Left kidney (tissue), 1 donor: ENCODE measurements at regions not wholly inside any gene's neighbourhood (a gene's known extent, or its start where the extent isn't known, plus 50 kb on each side); places are given as distances from the start of the nearest gene placed in this dataset.

ENCODE experiments used
- DNase-seq: peaks from one replicate; pipeline ENCODE4 v3.0.0-alpha.2; 2013

DNA sequence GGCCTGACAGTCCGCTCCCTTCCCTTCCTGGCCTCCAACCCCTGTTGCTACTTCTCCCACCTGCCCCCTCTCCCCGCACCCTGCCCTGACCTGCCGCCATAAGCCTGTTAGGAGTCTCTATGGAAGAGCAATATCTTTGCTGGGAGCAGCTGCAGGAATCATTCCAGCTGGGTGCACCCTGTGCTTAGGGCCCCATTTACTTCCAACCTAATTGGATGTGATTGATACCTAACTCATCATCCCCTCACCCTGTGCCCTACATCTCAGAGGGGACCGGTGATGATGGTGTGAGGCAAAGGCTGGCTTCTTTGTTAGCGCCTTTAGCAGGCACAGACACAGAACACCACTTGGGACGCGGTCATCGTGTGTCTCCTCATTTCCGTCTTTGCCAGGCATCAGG, 80.0 kb upstream of the FAM180A start:
- no peak for DNase-seq

DNA sequence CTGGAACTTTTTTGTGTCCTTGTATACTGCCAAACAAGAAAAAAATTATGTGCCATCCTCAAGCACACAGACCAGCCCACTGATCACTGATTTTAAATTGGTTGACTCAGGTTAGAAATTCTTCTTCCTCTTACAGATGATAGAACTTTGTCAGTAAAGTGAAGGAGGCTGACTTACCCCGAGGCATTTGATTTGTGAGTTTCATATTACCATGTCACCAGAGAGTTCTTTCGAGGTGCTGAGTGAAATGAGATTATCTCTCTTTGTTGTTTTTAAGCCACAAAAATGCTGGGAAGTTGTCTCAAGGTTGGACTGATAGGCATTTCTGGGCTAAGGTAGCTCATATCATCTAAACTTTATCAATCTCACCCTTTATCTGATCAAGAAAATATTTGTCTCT, 78.8 kb upstream of the FAM180A start:
- no peak for DNase-seq

DNA sequence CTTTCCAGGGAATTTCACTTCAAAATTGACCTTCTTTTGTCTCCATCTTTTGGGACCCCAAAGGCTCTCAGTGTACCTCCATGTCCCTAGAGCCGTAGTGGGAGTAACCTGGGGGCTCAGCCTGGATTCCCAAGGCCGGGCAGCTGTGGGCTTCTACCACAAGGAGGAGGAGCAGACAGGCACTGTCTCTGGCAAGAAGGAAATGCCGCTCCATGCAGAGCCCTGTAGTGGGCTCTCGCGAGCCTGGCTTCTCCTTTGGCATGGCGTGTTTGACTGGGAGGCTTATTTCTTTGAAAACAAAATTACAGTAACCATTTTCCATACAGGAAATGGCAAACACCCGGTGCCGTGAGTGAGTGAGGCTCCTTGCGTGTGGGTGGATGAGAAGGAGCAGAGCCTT, 76.8 kb upstream of the FAM180A start:
- DNase-seq = no peak

DNA sequence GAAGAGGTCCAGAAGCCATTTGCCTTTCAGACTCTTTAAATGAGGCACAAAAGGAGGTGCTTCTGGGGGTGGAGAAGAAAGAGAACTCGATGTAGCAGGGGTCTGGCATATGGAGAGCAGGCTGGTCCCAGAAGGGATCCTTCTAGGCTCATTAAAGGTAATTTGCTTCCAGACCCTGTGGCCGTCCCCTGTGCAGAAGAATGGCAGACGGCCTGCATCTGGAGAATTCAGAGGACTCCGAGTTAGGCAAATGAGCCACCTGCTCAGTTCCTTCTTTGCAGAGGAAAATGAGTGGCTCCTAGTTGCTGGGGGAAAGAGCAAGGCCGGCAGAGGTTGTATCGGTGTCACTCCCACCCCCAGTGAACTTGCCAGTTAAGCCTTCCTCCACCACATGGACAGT, 73.8 kb upstream of the FAM180A start:
- DNase-seq = no peak

DNA sequence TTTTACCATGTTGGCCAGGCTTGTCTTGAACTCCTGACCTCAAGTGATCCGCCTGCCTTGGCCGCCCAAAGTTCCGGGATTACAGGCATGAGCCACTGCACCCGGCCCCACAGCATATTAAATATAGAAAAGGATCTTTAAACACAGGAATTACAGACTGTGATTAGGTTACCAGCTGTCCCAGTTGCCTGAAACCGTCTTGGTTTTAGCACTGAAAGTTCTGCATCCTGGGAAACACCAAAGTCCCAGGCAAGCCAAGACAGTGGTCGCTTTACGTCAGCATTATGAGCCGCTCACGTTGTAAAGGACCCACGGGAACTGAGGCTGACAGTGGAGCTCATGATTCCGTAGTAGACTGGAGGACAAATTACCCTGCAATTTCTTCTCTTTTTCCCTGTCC, 69.0 kb upstream of the FAM180A start:
- no peak for DNase-seq

DNA sequence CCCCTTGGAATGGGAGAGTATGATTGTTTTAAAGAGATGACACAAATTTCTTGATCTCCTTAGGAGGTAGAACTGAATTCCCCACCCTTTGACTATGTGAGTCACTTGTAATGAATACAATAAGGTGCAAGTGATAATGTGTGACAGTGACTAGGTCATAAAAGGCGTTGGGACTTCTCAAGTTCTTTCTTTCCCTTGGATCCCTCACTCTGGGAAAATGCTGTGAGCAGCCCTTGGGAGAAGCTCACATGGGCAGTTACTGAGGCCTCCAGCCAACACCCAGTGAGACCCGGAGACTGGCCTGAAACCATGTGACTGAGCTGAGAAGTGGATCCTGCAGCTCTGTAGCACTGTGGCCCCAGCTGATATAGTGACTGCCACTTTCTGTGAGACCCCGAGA, 66.4 kb upstream of the FAM180A start:
- DNase-seq = no peak

DNA sequence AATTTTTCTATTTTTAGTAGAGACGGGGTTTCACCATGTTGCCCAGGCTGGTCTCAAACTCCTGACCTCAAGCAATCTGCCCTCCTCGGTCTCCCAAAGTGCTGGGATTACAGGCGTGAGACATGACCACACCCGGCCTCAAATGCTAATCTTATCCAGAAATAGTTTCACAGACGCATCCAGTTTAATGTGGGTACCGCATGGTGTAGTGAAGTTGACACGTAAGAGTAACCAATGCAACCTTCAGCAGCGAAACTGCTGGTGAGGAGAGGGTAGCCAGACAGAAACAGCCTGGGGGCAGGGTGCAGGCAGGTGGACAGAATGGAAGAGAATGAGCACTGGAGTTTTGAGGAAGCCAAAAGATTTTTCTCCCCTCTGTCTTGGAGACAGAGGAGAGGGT, 63.5 kb upstream of the FAM180A start:
- no peak for DNase-seq

DNA sequence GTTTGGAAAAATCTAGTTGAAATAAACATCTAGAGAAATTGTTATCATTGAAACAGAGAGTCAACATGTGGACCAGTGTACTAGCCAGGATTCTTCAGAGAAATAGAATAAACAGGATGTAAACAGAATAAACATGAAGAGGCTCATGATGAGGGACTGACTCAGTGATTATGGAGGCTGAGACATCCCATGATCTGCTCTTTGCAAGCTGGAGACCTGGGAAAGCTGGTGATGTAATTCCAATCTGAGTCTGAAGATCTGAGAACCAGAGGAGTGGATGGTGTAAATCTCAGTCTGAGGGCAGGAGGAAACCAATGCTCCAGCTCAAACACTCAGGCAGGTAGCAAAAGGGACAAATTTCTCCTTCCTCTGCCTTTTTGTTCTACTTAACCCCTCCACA, 62.9 kb upstream of the FAM180A start:
- DNase-seq = no peak

DNA sequence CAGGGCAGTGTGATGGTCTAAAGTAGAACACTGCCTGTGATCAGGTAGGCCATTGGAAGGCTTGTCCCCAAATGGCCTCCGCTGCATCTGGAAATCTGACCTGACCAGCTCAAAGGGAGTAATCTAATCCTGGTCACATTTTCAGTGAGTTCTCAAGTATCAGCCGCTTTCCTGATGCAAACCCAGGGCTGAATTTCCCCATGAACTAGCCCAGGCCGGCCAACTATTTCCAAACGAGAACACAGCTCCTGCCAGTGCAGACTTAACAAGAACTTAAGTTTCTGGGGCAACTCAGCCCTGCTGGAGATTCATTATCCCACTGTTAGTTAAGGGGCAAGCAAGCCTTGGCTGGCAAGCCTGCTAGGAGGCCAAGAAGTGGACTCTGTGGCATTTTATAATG, 59.6 kb upstream of the FAM180A start:
- no peak for DNase-seq

DNA sequence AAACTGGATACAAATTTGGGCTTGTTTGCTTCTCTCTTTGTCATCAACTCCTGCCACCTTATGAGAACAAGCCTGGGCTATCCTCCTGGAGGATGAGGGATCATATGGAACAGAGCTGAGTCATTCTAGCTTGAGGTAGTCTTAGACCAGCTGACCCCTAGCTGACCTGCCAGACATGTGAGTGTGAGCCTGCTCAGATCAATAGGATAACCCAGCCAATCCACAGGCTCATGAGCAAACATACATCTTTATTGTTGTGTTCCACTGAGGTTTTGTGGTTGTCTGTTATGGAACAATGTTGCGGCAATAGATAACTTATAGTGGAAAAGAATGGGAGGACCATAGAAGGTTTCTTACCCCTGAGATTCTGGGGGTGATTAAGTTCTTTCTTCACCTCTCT, 54.5 kb upstream of the FAM180A start:
- DNase-seq = no peak

DNA sequence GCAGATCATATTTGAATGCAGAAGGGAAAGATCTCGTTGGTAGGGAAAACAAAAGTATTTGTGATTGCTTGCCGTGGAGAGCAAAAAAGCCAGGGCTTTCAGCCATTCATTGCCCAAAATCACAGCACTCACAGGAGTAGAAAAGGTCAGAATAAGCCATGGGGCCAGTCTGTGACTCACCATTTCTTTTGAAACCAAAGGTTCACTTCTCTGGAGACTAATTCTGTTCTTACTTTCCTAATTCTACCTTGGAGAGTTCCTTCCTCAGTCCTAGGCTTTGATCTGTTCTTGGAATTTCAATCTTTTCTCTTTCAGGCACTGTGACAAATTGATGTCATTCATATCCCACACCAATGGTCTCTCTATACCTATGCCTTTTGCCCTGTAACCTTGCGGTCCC, 54.1 kb upstream of the FAM180A start:
- no peak for DNase-seq

DNA sequence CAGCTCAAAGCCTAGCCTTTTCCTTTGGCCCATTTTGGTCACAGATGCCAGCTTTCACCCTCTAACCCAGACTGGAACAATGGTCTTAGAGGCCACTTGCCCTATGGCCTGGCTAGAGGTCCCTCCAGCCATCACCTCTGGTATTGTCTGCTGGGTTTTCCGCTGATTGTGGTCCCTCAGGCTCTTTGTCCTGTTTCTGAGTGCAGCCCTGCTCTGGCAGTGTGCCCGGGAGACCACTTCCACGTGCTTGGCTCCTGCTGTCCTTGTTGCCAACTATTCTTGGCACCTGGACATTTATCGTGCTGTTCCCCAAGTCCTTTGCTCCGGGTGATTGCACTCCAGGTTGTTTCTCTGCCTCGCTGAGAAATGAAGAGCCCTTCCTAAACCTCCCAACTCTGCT, 53.3 kb upstream of the FAM180A start:
- DNase-seq = no peak

DNA sequence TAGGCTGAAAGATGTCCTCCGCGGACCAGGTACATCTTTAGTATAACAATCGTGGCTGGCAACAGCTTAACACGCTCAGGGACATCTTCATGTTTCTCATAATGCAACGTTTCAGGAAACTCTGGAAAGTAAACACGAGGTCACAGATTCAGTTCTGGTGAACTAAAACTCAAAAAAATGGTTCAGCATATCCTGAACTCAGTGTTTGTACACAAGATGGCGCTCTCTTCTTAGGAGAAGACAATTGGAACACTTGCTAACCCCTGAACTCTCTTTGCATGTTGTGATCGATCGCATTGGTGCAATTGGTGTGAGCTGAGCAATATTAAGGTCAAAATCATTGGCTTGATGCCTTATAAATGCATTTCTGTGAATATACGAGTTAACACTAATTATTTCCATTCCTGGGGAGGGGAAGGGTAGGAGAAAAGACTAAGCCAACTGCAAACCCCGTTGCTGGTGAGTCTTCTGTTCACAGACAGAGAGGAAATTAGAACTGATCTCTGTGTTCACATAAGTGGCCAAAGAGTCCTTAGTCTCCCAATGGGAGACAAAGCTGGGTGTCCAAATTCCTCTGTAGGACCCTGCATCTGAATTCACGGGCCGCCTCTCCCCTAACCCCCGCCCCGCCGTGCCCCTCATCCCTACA, 52.6 kb upstream of the FAM180A start:
- peak; percentile 68 for DNase-seq

DNA sequence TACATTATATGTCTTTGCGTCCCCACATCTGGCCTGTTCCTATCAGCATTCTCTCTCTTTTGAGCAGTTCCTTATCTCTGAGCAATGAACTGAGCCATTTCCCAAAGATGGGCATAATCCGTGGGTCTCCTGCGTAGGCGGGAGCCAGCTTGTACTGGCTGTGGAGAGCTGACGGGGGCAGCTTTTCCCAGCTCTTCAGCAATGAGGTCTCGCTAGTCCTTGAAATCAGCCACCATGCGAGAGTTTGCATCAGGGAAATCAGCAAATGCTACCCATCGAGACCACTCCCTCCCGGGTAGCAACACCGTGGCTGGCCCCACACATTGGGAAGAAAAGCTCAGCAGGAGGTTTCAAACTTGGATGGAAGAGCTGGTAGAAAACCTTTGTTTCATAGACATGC, 51.9 kb upstream of the FAM180A start:
- DNase-seq = no peak

DNA sequence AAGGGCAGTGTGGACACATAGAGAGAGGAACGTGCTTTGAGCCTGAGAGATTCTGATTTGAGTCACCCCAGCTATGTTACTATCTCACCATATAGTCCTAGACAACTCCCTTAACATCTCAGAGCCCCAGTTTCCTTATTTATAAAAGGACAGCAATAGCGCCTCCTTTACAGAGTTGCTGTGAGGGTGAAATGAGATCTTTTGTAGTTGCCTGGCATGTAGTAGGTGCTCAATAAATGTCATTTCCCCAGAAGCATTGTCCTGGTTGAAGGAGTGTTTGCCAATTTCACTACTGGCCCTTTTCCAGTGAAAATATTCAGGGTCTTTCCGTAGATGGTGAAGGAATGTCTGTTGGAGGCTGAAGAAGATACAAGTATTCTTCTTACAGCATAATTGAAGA, 51.3 kb upstream of the FAM180A start:
- no peak for DNase-seq
